IMR-90 (cell line): ENCODE measurements at regions not wholly inside any gene's neighbourhood (a gene's known extent, or its start where the extent isn't known, plus 50 kb on each side); places are given as distances from the start of the nearest gene placed in this dataset.

ENCODE experiments used
- ATAC-seq: fragments of 200-7000 bp; cut with Tn5 transposase; 2 replicates; pipeline ENCODE4 v1.9.1; 2020; ENCODE audit warnings: low read depth, mild to moderate bottlenecking, moderate library complexity
- BruUV-seq: library from RNA; stranded (reverse); fragments of 400-500 nt; replicated peaks from 2 replicates; lab custom pipeline; 2021; lab: Mats Ljungman, UMichigan
- CTCF ChIA-PET: fragments of 300-600 bp; formaldehyde crosslinking; extraction: SDS; loops from one replicate; lab custom pipeline; 2021; ENCODE audit warnings: antibody characterized with exemption; lab: Yijun Ruan, JAX
- POLR2A ChIA-PET: fragments of 300-600 bp; sonication (Branson Sonifier 250); formaldehyde crosslinking; loops from one replicate; lab custom pipeline; 2022; ENCODE audit warnings: antibody characterized with exemption; ENCODE audit not compliant: unreplicated experiment; lab: Charles Lee
- DNase-seq: peaks from one replicate; pipeline ENCODE4 v3.0.0; 2013
- H2AFZ ChIP-seq: replicated peaks from 2 replicates; pipeline ENCODE3; 2013; ENCODE audit warnings: low read length, mild to moderate bottlenecking; ENCODE audit not compliant: poor library complexity
- H2AK5ac ChIP-seq: 2 replicates; pipeline ENCODE4 v1.6.1; 2013; ENCODE audit warnings: low read depth, low read length, inconsistent platforms
- H2AK9ac ChIP-seq: replicated peaks from 2 replicates; pipeline ENCODE3; 2013; ENCODE audit warnings: mild to moderate bottlenecking, low read depth, low read length, moderate library complexity; ENCODE audit not compliant: poor library complexity
- H2BK120ac ChIP-seq: 2 replicates; pipeline ENCODE4 v1.6.1; 2013; ENCODE audit warnings: low read depth, low read length, inconsistent platforms
- H2BK15ac ChIP-seq: 3 replicates; pipeline ENCODE4 v1.6.1; 2013; ENCODE audit warnings: low read depth, low read length, inconsistent platforms
- H2BK20ac ChIP-seq: 2 replicates; pipeline ENCODE4 v1.6.1; 2013; ENCODE audit warnings: low read depth, mild to moderate bottlenecking, inconsistent platforms, low read length, moderate library complexity
- H2BK5ac ChIP-seq: 2 replicates; pipeline ENCODE4 v1.6.1; 2013; ENCODE audit warnings: mild to moderate bottlenecking, low read depth, low read length, inconsistent platforms; ENCODE audit not compliant: poor library complexity, severe bottlenecking
- H3K14ac ChIP-seq: replicated peaks from 2 replicates; pipeline ENCODE4 v1.6.1; 2013; ENCODE audit warnings: low read depth, low read length, inconsistent platforms
- H3K18ac ChIP-seq: 2 replicates; pipeline ENCODE4 v1.6.1; 2013; ENCODE audit warnings: low read depth, low read length, control low read depth
- H3K23ac ChIP-seq: 2 replicates; pipeline ENCODE4 v1.6.1; 2013; ENCODE audit warnings: low read depth, low read length, inconsistent platforms
- H3K27ac ChIP-seq: 2 replicates; pipeline ENCODE4 v1.5.1; 2013; ENCODE audit warnings: mild to moderate bottlenecking, control low read depth, low read length; ENCODE audit not compliant: insufficient read depth
- H3K27me3 ChIP-seq: 2 replicates; pipeline ENCODE4 v1.6.1; 2013; ENCODE audit warnings: low read length; ENCODE audit not compliant: control insufficient read depth, insufficient read depth
- H3K36me3 ChIP-seq: 2 replicates; pipeline ENCODE4 v1.6.1; 2013; ENCODE audit warnings: low read length, mixed read lengths; ENCODE audit not compliant: control insufficient read depth, insufficient read depth
- H3K4ac ChIP-seq: 2 replicates; pipeline ENCODE4 v1.6.1; 2013; ENCODE audit warnings: low read depth, low read length, inconsistent platforms
- H3K4me1 ChIP-seq: 2 replicates; pipeline ENCODE4 v1.6.1; 2013; ENCODE audit warnings: low read length, mixed read lengths; ENCODE audit not compliant: control insufficient read depth, insufficient read depth
- H3K4me2 ChIP-seq: 2 replicates; pipeline ENCODE4 v1.6.1; 2013; ENCODE audit warnings: low read depth, mild to moderate bottlenecking, control low read depth, low read length, moderate library complexity
- H3K4me3 ChIP-seq: 2 replicates; pipeline ENCODE4 v1.5.1; 2013; ENCODE audit warnings: low read depth, mild to moderate bottlenecking, control low read depth, low read length, moderate library complexity; ENCODE audit not compliant: insufficient read depth
- H3K56ac ChIP-seq: 2 replicates; pipeline ENCODE4 v1.6.1; 2013; ENCODE audit warnings: low read length, inconsistent platforms; ENCODE audit not compliant: insufficient read depth; ENCODE audit errors: extremely low read depth
- H3K79me1 ChIP-seq, 2 experiments: 2 replicates each; pipeline ENCODE4 v1.6.1; 2013; ENCODE audit warnings: low read length in 2 of 2, inconsistent platforms in 1 of 2, low read depth in 1 of 2
- H3K9ac ChIP-seq: 2 replicates; pipeline ENCODE4 v1.6.1; 2013; ENCODE audit warnings: low read depth, low read length, control low read depth
- H3K9me1 ChIP-seq: 2 replicates; pipeline ENCODE4 v1.6.1; 2013; ENCODE audit warnings: low read length, inconsistent platforms; ENCODE audit not compliant: insufficient read depth
- H3K9me3 ChIP-seq: 2 replicates; pipeline ENCODE4 v1.6.1; 2013; ENCODE audit warnings: low read length; ENCODE audit not compliant: control insufficient read depth, insufficient read depth
- H4K20me1 ChIP-seq: 2 replicates; pipeline ENCODE4 v1.6.1; 2013; ENCODE audit warnings: low read length, inconsistent platforms; ENCODE audit not compliant: insufficient read depth
- H4K5ac ChIP-seq: 2 replicates; pipeline ENCODE4 v1.6.1; 2013; ENCODE audit warnings: mild to moderate bottlenecking, low read depth, low read length, control low read depth
- H4K8ac ChIP-seq, 2 experiments: 2 replicates each; pipeline ENCODE4 v1.6.1; 2013; ENCODE audit warnings: low read depth in 2 of 2, low read length in 2 of 2, control low read depth in 1 of 2, inconsistent platforms in 1 of 2
- H4K91ac ChIP-seq: 2 replicates; pipeline ENCODE4 v1.6.1; 2013; ENCODE audit warnings: low read depth, low read length, inconsistent platforms; ENCODE audit not compliant: insufficient read depth
- CHD1 ChIP-seq: IDR thresholded peaks from 2 replicates; pipeline ENCODE4 v1.6.1; 2012; ENCODE audit warnings: low read depth, low read length, improper control_type of control experiment
- MAFK ChIP-seq: IDR thresholded peaks from 2 replicates; pipeline ENCODE4 v1.6.1; 2012; ENCODE audit warnings: low read depth, low read length, improper control_type of control experiment
- NFE2L2 ChIP-seq: fragments of 150-350 bp; IDR thresholded peaks from 2 replicates; pipeline ENCODE4 v1.6.1; 2016; ENCODE audit warnings: low read depth, mild to moderate bottlenecking, low read length
- WGBS, 2 experiments: methylation state at CpG; one replicate each; pipeline versions ENCODE4 v1.1.5 to v1.1.7; 2013; ENCODE audit warnings: missing lambda C conversion rate in 2 of 2; ENCODE audit not compliant: insufficient read length in 1 of 2; ENCODE audit errors: extremely low coverage in 2 of 2; 5-methylcytosine and 5-hydroxymethylcytosine counted together
- dilution Hi-C: fragments of 300-500 bp; cut with HindIII; formaldehyde crosslinking; loops from one replicate; pipeline ENCODE4 v1.14.3; 2018; ENCODE audit warnings: low sequenced_read_pairs; ENCODE audit not compliant: unreplicated experiment
- in situ Hi-C: fragments of 300-500 bp; cut with MboI; formaldehyde crosslinking; loops from 3 replicates; pipeline ENCODE4 v1.14.3; 2019; ENCODE audit warnings: low sequenced_read_pairs, inconsistent platforms, mixed read lengths
- intact Hi-C: fragments of 100-400 bp; cut with micrococcal nuclease; formaldehyde crosslinking; loops from 2 replicates; pipeline ENCODE4 v1.10.0; 2022

- DNase-seq (no peak), ATAC-seq (no peak)
- Histone ChIP-seq H3K56ac (no peak overlapping the region), H3K27ac (no peak overlapping the region), H4K5ac (no peak overlapping the region), H3K9ac (no peak overlapping the region), H3K79me1 (no peaks in the 10 kb centered on the region), H3K4me3 (no peak overlapping the region), H2BK5ac (no peak overlapping the region), H4K91ac (no peak overlapping the region), H3K4me2 (no peak overlapping the region), H2BK120ac (no peak overlapping the region), H3K36me3 (no peaks in the 10 kb centered on the region), H2BK20ac (no peak overlapping the region), H3K23ac (no peak overlapping the region), H3K9me3 (no peaks in the 10 kb centered on the region), H4K20me1 (no peaks in the 10 kb centered on the region), H2AK9ac (no peak overlapping the region), H2AK5ac (no peak overlapping the region), H3K4ac (no peak overlapping the region), H2BK15ac (no peak overlapping the region), H3K4me1 (no peaks in the 10 kb centered on the region), H3K18ac (no peak overlapping the region), H3K27me3 (no peaks in the 10 kb centered on the region), H3K14ac (no peak overlapping the region), H2AFZ (no peak overlapping the region), H4K8ac (no peak overlapping the region), H3K9me1 (no peaks in the 10 kb centered on the region)
- BruUV-seq: no TSS peak
- in situ Hi-C loops (no loop called here), intact Hi-C loops (no loop called here), dilution Hi-C loops (no loop called here)
- WGBS, 2 experiments: 14% methylated on average over 1 of the region's 4 CpGs; no CpG with 5 or more reads in 1 of the 2 experiments
- ChIA-PET POLR2A (no interaction called here), CTCF (no interaction called here)
- TF ChIP-seq CHD1 (no peak), NFE2L2 (no peak), MAFK (no peak)
These were observed 191.7 kb upstream of the GABRA2 start for GRCh38 chr4:46581677-46582076.
